ENCODE measurements at regions not wholly inside any gene's neighbourhood (a gene's known extent, or its start where the extent isn't known, plus 50 kb on each side); places are given as distances from the start of the nearest gene placed in this dataset.

DNA sequence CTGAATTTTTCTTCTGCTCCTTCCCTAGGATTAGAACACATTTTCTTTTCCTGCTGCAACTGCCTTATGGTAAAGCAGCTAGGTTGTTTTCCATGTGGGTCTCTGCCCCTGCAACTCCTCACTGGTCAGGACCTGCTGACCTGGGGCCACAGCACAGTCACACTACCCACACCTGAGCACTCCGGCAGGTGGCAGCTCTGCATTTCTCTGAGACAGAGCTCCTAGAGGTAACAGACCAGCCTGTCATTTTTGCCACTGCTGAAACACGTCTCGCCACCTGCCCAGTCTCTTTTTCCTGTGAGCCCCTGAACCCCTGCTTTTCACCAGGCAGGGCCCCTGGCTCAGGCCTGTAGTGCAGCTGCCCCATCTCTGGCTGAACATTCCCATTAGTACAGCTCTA, 609.6 kb downstream of the HINT1 start:
- Histone ChIP-seq H2AFZ (ENCODE audit: insufficient read depth, low read depth, low read length, poor library complexity, severe bottlenecking) (no peak overlapping the region), H3K4me1 (ENCODE audit: control insufficient read depth in 1 of 2, insufficient read depth in 2 of 2, low read length in 2 of 2) (no peaks in the 10 kb centered on the region), H3K9ac (ENCODE audit: insufficient read depth, low read length, poor library complexity, severe bottlenecking) (no peak overlapping the region), H3K4me2 (replicated peaks; ENCODE audit: extremely low read depth, low read length, poor library complexity, severe bottlenecking) (no peak overlapping the region), H4K20me1 (ENCODE audit: insufficient read depth, low read length) (no peaks in the 10 kb centered on the region), H3K36me3 (replicated peaks in 1 of 2; ENCODE audit: control insufficient read depth in 1 of 2, insufficient read depth in 2 of 2, low read length in 2 of 2) (no peaks in the 10 kb centered on the region), H3K27ac (ENCODE audit: low read depth in 1 of 2, low read length in 2 of 2) (no peak overlapping the region), H3K27me3 (ENCODE audit: control insufficient read depth in 2 of 2, insufficient read depth in 2 of 2, low read length in 2 of 2) (no peaks in the 10 kb centered on the region), H3K79me2 (ENCODE audit: insufficient read depth, low read length) (no peaks in the 10 kb centered on the region), H3K4me3 (replicated peaks in 1 of 3; ENCODE audit: low read depth in 2 of 3, low read length in 3 of 3) (no peak overlapping the region), H3K9me3 (replicated peaks in 1 of 2; ENCODE audit: control insufficient read depth in 1 of 2, insufficient read depth in 1 of 2, low read length in 2 of 2) (peaks cover 13 to 19% of the 10 kb centered on the region in 2 donors)
- no peaks in the 10 kb centered on the region for H3K36me3 Mint-ChIP-seq
- no peaks in the 10 kb centered on the region for H3K4me1 Mint-ChIP-seq
- no peak overlapping the region for H3K4me3 Mint-ChIP-seq
- WGBS (ENCODE audit: insufficient coverage): 93% methylated on average over 3 of the region's 3 CpGs
- DNase-seq: no peak
- no peak overlapping the region for H3K27ac Mint-ChIP-seq
- TF ChIP-seq, protein P1, sequence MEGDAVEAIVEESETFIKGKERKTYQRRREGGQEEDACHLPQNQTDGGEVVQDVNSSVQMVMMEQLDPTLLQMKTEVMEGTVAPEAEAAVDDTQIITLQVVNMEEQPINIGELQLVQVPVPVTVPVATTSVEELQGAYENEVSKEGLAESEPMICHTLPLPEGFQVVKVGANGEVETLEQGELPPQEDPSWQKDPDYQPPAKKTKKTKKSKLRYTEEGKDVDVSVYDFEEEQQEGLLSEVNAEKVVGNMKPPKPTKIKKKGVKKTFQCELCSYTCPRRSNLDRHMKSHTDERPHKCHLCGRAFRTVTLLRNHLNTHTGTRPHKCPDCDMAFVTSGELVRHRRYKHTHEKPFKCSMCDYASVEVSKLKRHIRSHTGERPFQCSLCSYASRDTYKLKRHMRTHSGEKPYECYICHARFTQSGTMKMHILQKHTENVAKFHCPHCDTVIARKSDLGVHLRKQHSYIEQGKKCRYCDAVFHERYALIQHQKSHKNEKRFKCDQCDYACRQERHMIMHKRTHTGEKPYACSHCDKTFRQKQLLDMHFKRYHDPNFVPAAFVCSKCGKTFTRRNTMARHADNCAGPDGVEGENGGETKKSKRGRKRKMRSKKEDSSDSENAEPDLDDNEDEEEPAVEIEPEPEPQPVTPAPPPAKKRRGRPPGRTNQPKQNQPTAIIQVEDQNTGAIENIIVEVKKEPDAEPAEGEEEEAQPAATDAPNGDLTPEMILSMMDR (IDR thresholded peaks at IDR 0.05): no peak
- H3K27me3 Mint-ChIP-seq (ENCODE audit: low read depth in 3 of 3): peaks cover 0 to 1% (median 0%) of the 10 kb centered on the region in 3 donors
- H3K9me3 Mint-ChIP-seq: peaks cover 5 to 24% (median 12%) of the 10 kb centered on the region in 7 donors
- intact Hi-C loops (cut with micrococcal nuclease): no loop called here

DNA sequence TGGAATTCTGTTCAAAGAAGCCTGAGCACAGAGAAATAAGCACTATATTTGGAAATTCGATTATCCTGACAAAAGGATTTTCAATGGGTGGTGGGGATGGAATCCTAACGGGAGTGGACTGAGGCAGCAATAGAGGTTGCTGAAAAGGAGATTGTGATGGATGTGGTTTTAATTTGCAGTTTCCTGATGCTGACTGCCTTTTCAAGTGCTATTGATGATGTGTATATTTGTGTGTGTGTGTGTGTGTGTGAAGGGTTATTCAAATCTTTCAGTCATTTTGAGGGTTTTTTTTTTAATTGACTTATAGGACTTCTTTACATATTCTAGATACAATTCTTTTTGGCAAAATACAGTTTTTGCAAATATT, 614.5 kb downstream of the HINT1 start:
- Histone ChIP-seq H3K79me2 (ENCODE audit: insufficient read depth, low read length) (no peaks in the 10 kb centered on the region), H3K36me3 (replicated peaks in 1 of 2; ENCODE audit: control insufficient read depth in 1 of 2, insufficient read depth in 2 of 2, low read length in 2 of 2) (no peaks in the 10 kb centered on the region), H2AFZ (ENCODE audit: insufficient read depth, low read depth, low read length, poor library complexity, severe bottlenecking) (no peak overlapping the region), H3K27ac (ENCODE audit: low read depth in 1 of 2, low read length in 2 of 2) (no peak overlapping the region), H4K20me1 (ENCODE audit: insufficient read depth, low read length) (no peaks in the 10 kb centered on the region), H3K4me1 (ENCODE audit: control insufficient read depth in 1 of 2, insufficient read depth in 2 of 2, low read length in 2 of 2) (no peaks in the 10 kb centered on the region), H3K4me2 (replicated peaks; ENCODE audit: extremely low read depth, low read length, poor library complexity, severe bottlenecking) (no peak overlapping the region), H3K27me3 (ENCODE audit: control insufficient read depth in 2 of 2, insufficient read depth in 2 of 2, low read length in 2 of 2) (no peaks in the 10 kb centered on the region), H3K9ac (ENCODE audit: insufficient read depth, low read length, poor library complexity, severe bottlenecking) (no peak overlapping the region), H3K4me3 (replicated peaks in 1 of 3; ENCODE audit: low read depth in 2 of 3, low read length in 3 of 3) (no peak overlapping the region), H3K9me3 (replicated peaks in 1 of 2; ENCODE audit: control insufficient read depth in 1 of 2, insufficient read depth in 1 of 2, low read length in 2 of 2) (peaks cover 0 to 11% of the 10 kb centered on the region in 2 donors)
- DNase-seq: no peak
- H3K4me3 Mint-ChIP-seq: no peak overlapping the region
- H3K27ac Mint-ChIP-seq: no peak overlapping the region
- H3K4me1 Mint-ChIP-seq: no peaks in the 10 kb centered on the region
- intact Hi-C loops (cut with micrococcal nuclease): no loop called here
- H3K9me3 Mint-ChIP-seq: peaks cover 5 to 19% (median 10%) of the 10 kb centered on the region in 7 donors
- WGBS (ENCODE audit: insufficient coverage): 69% methylated on average over 2 of the region's 2 CpGs
- H3K36me3 Mint-ChIP-seq: no peaks in the 10 kb centered on the region
- no peaks in the 10 kb centered on the region for H3K27me3 Mint-ChIP-seq (ENCODE audit: low read depth in 3 of 3)
- TF ChIP-seq, protein P1 (IDR thresholded peaks at IDR 0.05): no peak
